IMR-90 (cell line): ENCODE measurements at regions not wholly inside any gene's neighbourhood (a gene's known extent, or its start where the extent isn't known, plus 50 kb on each side); places are given as distances from the start of the nearest gene placed in this dataset.

ENCODE experiments used
- BHLHE40 ChIP-seq: fragments of 150-350 bp; IDR thresholded peaks from 2 replicates; pipeline ENCODE4 v1.6.1; 2016; ENCODE audit warnings: mild to moderate bottlenecking, low read depth, low read length
- RAD21 ChIP-seq: IDR thresholded peaks from 2 replicates; pipeline ENCODE4 v1.6.1; 2012; ENCODE audit warnings: low read length, improper control_type of control experiment
- TF ChIP-seq, protein P1 (sequence below): conservative IDR thresholded peaks from 2 replicates; pipeline ENCODE4 v1.5.1; 2012; ENCODE audit warnings: mild to moderate bottlenecking, low read depth, low read length, improper control_type of control experiment

DNA sequence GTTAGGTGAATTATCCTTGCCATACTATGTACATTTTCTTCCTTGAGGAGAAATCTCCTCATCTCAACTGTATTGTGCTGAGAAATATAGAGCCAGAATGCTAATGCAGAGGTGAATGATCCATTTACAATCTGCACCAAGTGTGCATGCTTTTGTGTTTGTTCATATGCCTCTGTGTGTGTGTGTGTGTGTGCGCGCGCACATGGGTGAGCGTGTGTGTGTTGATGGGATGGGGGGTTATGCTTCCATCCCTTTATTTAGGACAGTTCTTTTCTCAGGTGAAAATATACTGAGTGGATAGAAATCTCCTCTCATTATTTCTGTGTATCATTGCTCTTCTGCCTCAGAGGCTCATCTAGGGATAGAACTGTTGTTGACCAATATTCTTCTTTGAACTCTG is 626.1 kb downstream of the MCTP2 start:
- TF ChIP-seq, protein P1, sequence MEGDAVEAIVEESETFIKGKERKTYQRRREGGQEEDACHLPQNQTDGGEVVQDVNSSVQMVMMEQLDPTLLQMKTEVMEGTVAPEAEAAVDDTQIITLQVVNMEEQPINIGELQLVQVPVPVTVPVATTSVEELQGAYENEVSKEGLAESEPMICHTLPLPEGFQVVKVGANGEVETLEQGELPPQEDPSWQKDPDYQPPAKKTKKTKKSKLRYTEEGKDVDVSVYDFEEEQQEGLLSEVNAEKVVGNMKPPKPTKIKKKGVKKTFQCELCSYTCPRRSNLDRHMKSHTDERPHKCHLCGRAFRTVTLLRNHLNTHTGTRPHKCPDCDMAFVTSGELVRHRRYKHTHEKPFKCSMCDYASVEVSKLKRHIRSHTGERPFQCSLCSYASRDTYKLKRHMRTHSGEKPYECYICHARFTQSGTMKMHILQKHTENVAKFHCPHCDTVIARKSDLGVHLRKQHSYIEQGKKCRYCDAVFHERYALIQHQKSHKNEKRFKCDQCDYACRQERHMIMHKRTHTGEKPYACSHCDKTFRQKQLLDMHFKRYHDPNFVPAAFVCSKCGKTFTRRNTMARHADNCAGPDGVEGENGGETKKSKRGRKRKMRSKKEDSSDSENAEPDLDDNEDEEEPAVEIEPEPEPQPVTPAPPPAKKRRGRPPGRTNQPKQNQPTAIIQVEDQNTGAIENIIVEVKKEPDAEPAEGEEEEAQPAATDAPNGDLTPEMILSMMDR, result no peak
- no peak for TF ChIP-seq RAD21
- TF ChIP-seq BHLHE40, result no peak
